ENCODE measurements at regions not wholly inside any gene's neighbourhood (a gene's known extent, or its start where the extent isn't known, plus 50 kb on each side); places are given as distances from the start of the nearest gene placed in this dataset.
"Not testable (repeated sequence)": the region's sequence is repeated elsewhere in the genome, so short reads cannot be mapped to it uniquely, and the experiment has no call there.

- no peaks in the 10 kb centered on the region for H3K9me3 ChIP-seq (ENCODE audit: control insufficient read depth, low read length)
- H3K36me3 ChIP-seq (ENCODE audit: control insufficient read depth, insufficient read depth, low read length), result no peaks in the 10 kb centered on the region
- no peak for DNase-seq
- no peak overlapping the region for H3K27ac ChIP-seq (ENCODE audit: insufficient read depth, low read length, poor library complexity, severe bottlenecking)
- peaks cover 5% of the 10 kb centered on the region for H3K4me1 ChIP-seq (ENCODE audit: control insufficient read depth, insufficient read depth, low read length, poor library complexity, severe bottlenecking)
- no peaks in the 10 kb centered on the region for H3K27me3 ChIP-seq (replicated peaks; ENCODE audit: control insufficient read depth, insufficient read depth, low read length, poor library complexity, severe bottlenecking)
- H3K4me3 ChIP-seq (ENCODE audit: insufficient read depth, low read depth, low read length, poor library complexity, severe bottlenecking), result no peak overlapping the region
These were observed 277.2 kb upstream of the PLET1 start for GRCh38 chr11:112537846-112538330.

- Histone ChIP-seq H3K9me3 (ENCODE audit: control insufficient read depth, low read length) (no peaks in the 10 kb centered on the region), H3K27me3 (replicated peaks; ENCODE audit: control insufficient read depth, insufficient read depth, low read length, poor library complexity, severe bottlenecking) (no peaks in the 10 kb centered on the region), H3K36me3 (ENCODE audit: control insufficient read depth, insufficient read depth, low read length) (no peaks in the 10 kb centered on the region), H3K27ac (ENCODE audit: insufficient read depth, low read length, poor library complexity, severe bottlenecking) (no peak overlapping the region), H3K4me1 (ENCODE audit: control insufficient read depth, insufficient read depth, low read length, poor library complexity, severe bottlenecking) (peaks cover 5% of the 10 kb centered on the region), H3K4me3 (ENCODE audit: insufficient read depth, low read depth, low read length, poor library complexity, severe bottlenecking) (no peak overlapping the region)
- DNase-seq, result no peak
These were observed 278.0 kb upstream of the PLET1 start for GRCh38 chr11:112538534-112539280.

- not testable (repeated sequence) for H3K4me1 ChIP-seq (ENCODE audit: control insufficient read depth, insufficient read depth, low read length, poor library complexity, severe bottlenecking); DNase-seq; H3K36me3 ChIP-seq (ENCODE audit: control insufficient read depth, insufficient read depth, low read length); H3K27me3 ChIP-seq (replicated peaks; ENCODE audit: control insufficient read depth, insufficient read depth, low read length, poor library complexity, severe bottlenecking); H3K27ac ChIP-seq (ENCODE audit: insufficient read depth, low read length, poor library complexity, severe bottlenecking); H3K9me3 ChIP-seq (ENCODE audit: control insufficient read depth, low read length); H3K4me3 ChIP-seq (ENCODE audit: insufficient read depth, low read depth, low read length, poor library complexity, severe bottlenecking)
These were observed 278.6 kb upstream of the PLET1 start for GRCh38 chr11:112539281-112539555.

GRCh38 chr11:112539741-112540140 is 279.1 kb upstream of the PLET1 start:
- no peak overlapping the region for H3K4me3 ChIP-seq (ENCODE audit: insufficient read depth, low read depth, low read length, poor library complexity, severe bottlenecking)
- H3K36me3 ChIP-seq (ENCODE audit: control insufficient read depth, insufficient read depth, low read length), result no peaks in the 10 kb centered on the region
- H3K27ac ChIP-seq (ENCODE audit: insufficient read depth, low read length, poor library complexity, severe bottlenecking), result no peak overlapping the region
- H3K27me3 ChIP-seq (replicated peaks; ENCODE audit: control insufficient read depth, insufficient read depth, low read length, poor library complexity, severe bottlenecking), result no peaks in the 10 kb centered on the region
- peaks cover 5% of the 10 kb centered on the region for H3K4me1 ChIP-seq (ENCODE audit: control insufficient read depth, insufficient read depth, low read length, poor library complexity, severe bottlenecking)
- DNase-seq, result no peak
- H3K9me3 ChIP-seq (ENCODE audit: control insufficient read depth, low read length), result no peaks in the 10 kb centered on the region

- Histone ChIP-seq H3K27ac (ENCODE audit: insufficient read depth, low read length, poor library complexity, severe bottlenecking) (no peak overlapping the region), H3K9me3 (ENCODE audit: control insufficient read depth, low read length) (no peaks in the 10 kb centered on the region), H3K4me1 (ENCODE audit: control insufficient read depth, insufficient read depth, low read length, poor library complexity, severe bottlenecking) (peaks cover 5% of the 10 kb centered on the region), H3K4me3 (ENCODE audit: insufficient read depth, low read depth, low read length, poor library complexity, severe bottlenecking) (no peak overlapping the region), H3K27me3 (replicated peaks; ENCODE audit: control insufficient read depth, insufficient read depth, low read length, poor library complexity, severe bottlenecking) (no peaks in the 10 kb centered on the region), H3K36me3 (ENCODE audit: control insufficient read depth, insufficient read depth, low read length) (no peaks in the 10 kb centered on the region)
- DNase-seq, result no peak
These were observed 279.6 kb upstream of the PLET1 start for GRCh38 chr11:112540261-112540660.

GRCh38 chr11:112541140-112542046 is 280.7 kb upstream of the PLET1 start:
- no peaks in the 10 kb centered on the region for H3K27me3 ChIP-seq (replicated peaks; ENCODE audit: control insufficient read depth, insufficient read depth, low read length, poor library complexity, severe bottlenecking)
- no peak overlapping the region for H3K4me3 ChIP-seq (ENCODE audit: insufficient read depth, low read depth, low read length, poor library complexity, severe bottlenecking)
- H3K4me1 ChIP-seq (ENCODE audit: control insufficient read depth, insufficient read depth, low read length, poor library complexity, severe bottlenecking), result peaks cover 5% of the 10 kb centered on the region
- no peak overlapping the region for H3K27ac ChIP-seq (ENCODE audit: insufficient read depth, low read length, poor library complexity, severe bottlenecking)
- DNase-seq, result no peak
- H3K36me3 ChIP-seq (ENCODE audit: control insufficient read depth, insufficient read depth, low read length), result no peaks in the 10 kb centered on the region
- no peaks in the 10 kb centered on the region for H3K9me3 ChIP-seq (ENCODE audit: control insufficient read depth, low read length)

- Histone ChIP-seq H3K4me1 (ENCODE audit: control insufficient read depth, insufficient read depth, low read length, poor library complexity, severe bottlenecking) (peaks cover 5% of the 10 kb centered on the region), H3K4me3 (ENCODE audit: insufficient read depth, low read depth, low read length, poor library complexity, severe bottlenecking) (no peak overlapping the region), H3K27me3 (replicated peaks; ENCODE audit: control insufficient read depth, insufficient read depth, low read length, poor library complexity, severe bottlenecking) (no peaks in the 10 kb centered on the region), H3K9me3 (ENCODE audit: control insufficient read depth, low read length) (no peaks in the 10 kb centered on the region), H3K36me3 (ENCODE audit: control insufficient read depth, insufficient read depth, low read length) (no peaks in the 10 kb centered on the region), H3K27ac (ENCODE audit: insufficient read depth, low read length, poor library complexity, severe bottlenecking) (no peak overlapping the region)
- no peak for DNase-seq
These were observed 281.8 kb upstream of the PLET1 start for GRCh38 chr11:112542479-112542878.

GRCh38 chr11:112543390-112543789 is 282.7 kb upstream of the PLET1 start:
- H3K9me3 ChIP-seq (ENCODE audit: control insufficient read depth, low read length), result no peaks in the 10 kb centered on the region
- no peaks in the 10 kb centered on the region for H3K36me3 ChIP-seq (ENCODE audit: control insufficient read depth, insufficient read depth, low read length)
- no peak overlapping the region for H3K27ac ChIP-seq (ENCODE audit: insufficient read depth, low read length, poor library complexity, severe bottlenecking)
- H3K4me3 ChIP-seq (ENCODE audit: insufficient read depth, low read depth, low read length, poor library complexity, severe bottlenecking), result no peak overlapping the region
- peaks cover 5% of the 10 kb centered on the region for H3K4me1 ChIP-seq (ENCODE audit: control insufficient read depth, insufficient read depth, low read length, poor library complexity, severe bottlenecking)
- no peaks in the 10 kb centered on the region for H3K27me3 ChIP-seq (replicated peaks; ENCODE audit: control insufficient read depth, insufficient read depth, low read length, poor library complexity, severe bottlenecking)
- no peak for DNase-seq

- no peak for DNase-seq
- H3K4me3 ChIP-seq (ENCODE audit: insufficient read depth, low read depth, low read length, poor library complexity, severe bottlenecking), result no peak overlapping the region
- H3K27me3 ChIP-seq (replicated peaks; ENCODE audit: control insufficient read depth, insufficient read depth, low read length, poor library complexity, severe bottlenecking), result no peaks in the 10 kb centered on the region
- no peak overlapping the region for H3K27ac ChIP-seq (ENCODE audit: insufficient read depth, low read length, poor library complexity, severe bottlenecking)
- no peaks in the 10 kb centered on the region for H3K4me1 ChIP-seq (ENCODE audit: control insufficient read depth, insufficient read depth, low read length, poor library complexity, severe bottlenecking)
- H3K9me3 ChIP-seq (ENCODE audit: control insufficient read depth, low read length), result no peaks in the 10 kb centered on the region
- H3K36me3 ChIP-seq (ENCODE audit: control insufficient read depth, insufficient read depth, low read length), result no peaks in the 10 kb centered on the region
These were observed 288.0 kb upstream of the PLET1 start for GRCh38 chr11:112548641-112549040.

- Histone ChIP-seq H3K27me3 (replicated peaks; ENCODE audit: control insufficient read depth, insufficient read depth, low read length, poor library complexity, severe bottlenecking) (no peaks in the 10 kb centered on the region), H3K27ac (ENCODE audit: insufficient read depth, low read length, poor library complexity, severe bottlenecking) (no peak overlapping the region), H3K9me3 (ENCODE audit: control insufficient read depth, low read length) (no peaks in the 10 kb centered on the region), H3K36me3 (ENCODE audit: control insufficient read depth, insufficient read depth, low read length) (no peaks in the 10 kb centered on the region), H3K4me1 (ENCODE audit: control insufficient read depth, insufficient read depth, low read length, poor library complexity, severe bottlenecking) (peaks cover 3% of the 10 kb centered on the region), H3K4me3 (ENCODE audit: insufficient read depth, low read depth, low read length, poor library complexity, severe bottlenecking) (no peak overlapping the region)
- DNase-seq, result no peak
These were observed 292.6 kb upstream of the PLET1 start for GRCh38 chr11:112553205-112553731.

Measured in effector memory CD4-positive, alpha-beta T cell (primary cell).